Ovary (tissue), 7 donors: ENCODE measurements at regions not wholly inside any gene's neighbourhood (a gene's known extent, or its start where the extent isn't known, plus 50 kb on each side); places are given as distances from the start of the nearest gene placed in this dataset.

Experiments
- DNase-seq, 5 donors: peaks; one replicate each; pipeline ENCODE4 v3.0.0-alpha.2; 2019 to 2020
- H3K27ac ChIP-seq, 2 donors: fragments of 200-600 bp; one replicate each; pipeline versions ENCODE4 v1.5.1 to v1.8.0; 2019 to 2022
- H3K27me3 ChIP-seq: fragments of 200-600 bp; one replicate; pipeline ENCODE4 v1.8.0; 2022
- H3K36me3 ChIP-seq: fragments of 200-600 bp; sonication (generic); one replicate; pipeline ENCODE4 v1.5.1; 2019
- H3K4me1 ChIP-seq: one replicate; pipeline ENCODE4 v1.8.1; 2013; ENCODE audit warnings: mild to moderate bottlenecking, moderate library complexity; ENCODE audit not compliant: insufficient read depth
- H3K4me3 ChIP-seq: fragments of 200-600 bp; sonication (generic); one replicate; pipeline ENCODE4 v1.5.1; 2017
- H3K9me3 ChIP-seq, 2 donors: fragments of 200-600 bp in 1 of 2; sonication (generic) in 1 of 2; one replicate each; pipeline versions ENCODE4 v1.5.1 to v1.8.1; 2013 to 2019; ENCODE audit warnings: mild to moderate bottlenecking in 1 of 2, moderate library complexity in 1 of 2
- EP300 ChIP-seq: sonication (generic); formaldehyde crosslinking; IDR thresholded peaks from one replicate; pipeline ENCODE4 v1.6.1; 2017; ENCODE audit warnings: antibody characterized with exemption
- POLR2A ChIP-seq: fragments of 450-650 bp; IDR thresholded peaks from one replicate; pipeline ENCODE4 v1.6.1; 2017; ENCODE audit warnings: antibody characterized with exemption, mild to moderate bottlenecking, moderate library complexity
- WGBS, 3 donors: extraction: QIAGEN DNeasy Blood & Tissue Kit in 1 of 3; methylation state at CpG; one replicate each; pipeline versions ENCODE4 v1.1.5 to v1.1.7; 2013 to 2017; 5-methylcytosine and 5-hydroxymethylcytosine counted together
- intact Hi-C, 4 donors: fragments of 100-400 bp; cut with DNase I; formaldehyde crosslinking; loops; one replicate each; pipeline versions ENCODE4 v1.11.0 to v1.15.1; 2022 to 2023
- TF ChIP-seq, protein P1 (sequence below), 3 donors: fragments of 450-650 bp in 2 of 3; fragments of 200-600 bp in 1 of 3; IDR thresholded peaks; one replicate each; pipeline versions ENCODE4 v1.5.1 to v1.8.0; 2016 to 2022; ENCODE audit warnings: antibody characterized with exemption in 3 of 3, mild to moderate bottlenecking in 1 of 3
- donor health status: DM: no; HTN: no; CAD: no; lungs with moderate emphysema.
- donor health status: DM: no; HTN: no; CAD: no.
- donor health status: Bipolar disorder and iron deficiency.
- donor health status: DM: no; HTN: no; CAD: no.
- donor health status: DM: yes; HTN: yes; CAD: no.

DNA sequence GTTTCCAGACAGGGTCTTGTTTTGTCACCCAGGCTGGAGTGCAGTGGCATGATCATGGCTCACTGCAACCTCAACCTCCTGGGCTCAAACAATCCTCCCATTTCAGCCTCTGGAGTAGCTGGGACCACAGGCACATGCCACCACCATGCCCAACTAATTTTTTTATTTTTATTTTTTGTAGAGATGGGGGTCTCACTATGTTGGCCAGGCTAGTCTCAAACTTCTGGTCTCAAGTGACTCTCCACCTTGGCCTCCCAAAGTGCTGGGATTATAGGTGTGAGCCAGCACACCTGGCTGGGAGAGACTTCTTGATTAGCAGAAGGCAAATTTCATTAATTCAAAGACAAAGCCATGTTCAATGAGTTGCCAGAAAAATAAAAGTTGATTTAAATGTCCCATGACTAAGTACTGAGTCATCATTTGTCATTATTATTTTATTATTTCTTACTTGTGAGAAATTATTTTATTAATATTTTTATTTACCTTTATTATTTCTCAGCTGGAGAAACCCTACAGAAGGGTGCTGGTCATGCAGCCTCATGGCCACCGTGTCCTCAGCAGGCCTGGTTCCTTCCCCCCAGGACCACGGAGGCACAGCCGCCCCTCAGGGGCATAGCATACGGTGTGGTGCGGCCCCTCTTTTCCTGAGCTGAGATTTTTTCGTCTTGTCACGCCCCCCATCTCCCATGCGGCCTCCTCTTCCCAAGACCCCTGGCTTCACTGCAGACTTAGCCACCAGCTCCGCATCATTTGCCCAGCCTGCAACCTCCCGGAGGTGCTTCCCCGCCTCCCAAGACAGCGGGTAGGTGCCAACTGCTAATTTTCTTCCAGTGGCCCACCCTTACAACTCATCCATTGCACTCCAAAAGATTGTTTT is 55.3 kb upstream of the SIM2 start:
- no peak overlapping the region for H3K4me3 ChIP-seq
- whole genome bisulfite sequencing, 3 donors, result 92 to 93% (median 92%) methylated on average over 12 of the region's 12 CpGs
- no peaks in the 10 kb centered on the region for H3K4me1 ChIP-seq
- no peaks in the 10 kb centered on the region for H3K9me3 ChIP-seq
- no peaks in the 10 kb centered on the region for H3K27me3 ChIP-seq
- TF ChIP-seq EP300 (no peak), POLR2A (no peak)
- TF ChIP-seq, protein P1, sequence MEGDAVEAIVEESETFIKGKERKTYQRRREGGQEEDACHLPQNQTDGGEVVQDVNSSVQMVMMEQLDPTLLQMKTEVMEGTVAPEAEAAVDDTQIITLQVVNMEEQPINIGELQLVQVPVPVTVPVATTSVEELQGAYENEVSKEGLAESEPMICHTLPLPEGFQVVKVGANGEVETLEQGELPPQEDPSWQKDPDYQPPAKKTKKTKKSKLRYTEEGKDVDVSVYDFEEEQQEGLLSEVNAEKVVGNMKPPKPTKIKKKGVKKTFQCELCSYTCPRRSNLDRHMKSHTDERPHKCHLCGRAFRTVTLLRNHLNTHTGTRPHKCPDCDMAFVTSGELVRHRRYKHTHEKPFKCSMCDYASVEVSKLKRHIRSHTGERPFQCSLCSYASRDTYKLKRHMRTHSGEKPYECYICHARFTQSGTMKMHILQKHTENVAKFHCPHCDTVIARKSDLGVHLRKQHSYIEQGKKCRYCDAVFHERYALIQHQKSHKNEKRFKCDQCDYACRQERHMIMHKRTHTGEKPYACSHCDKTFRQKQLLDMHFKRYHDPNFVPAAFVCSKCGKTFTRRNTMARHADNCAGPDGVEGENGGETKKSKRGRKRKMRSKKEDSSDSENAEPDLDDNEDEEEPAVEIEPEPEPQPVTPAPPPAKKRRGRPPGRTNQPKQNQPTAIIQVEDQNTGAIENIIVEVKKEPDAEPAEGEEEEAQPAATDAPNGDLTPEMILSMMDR (IDR thresholded peaks at IDR 0.05), result no peak
- no peak for DNase-seq
- intact Hi-C loops, result no loop called here
- H3K36me3 ChIP-seq, result no peaks in the 10 kb centered on the region
- H3K27ac ChIP-seq, result no peak overlapping the region

DNA sequence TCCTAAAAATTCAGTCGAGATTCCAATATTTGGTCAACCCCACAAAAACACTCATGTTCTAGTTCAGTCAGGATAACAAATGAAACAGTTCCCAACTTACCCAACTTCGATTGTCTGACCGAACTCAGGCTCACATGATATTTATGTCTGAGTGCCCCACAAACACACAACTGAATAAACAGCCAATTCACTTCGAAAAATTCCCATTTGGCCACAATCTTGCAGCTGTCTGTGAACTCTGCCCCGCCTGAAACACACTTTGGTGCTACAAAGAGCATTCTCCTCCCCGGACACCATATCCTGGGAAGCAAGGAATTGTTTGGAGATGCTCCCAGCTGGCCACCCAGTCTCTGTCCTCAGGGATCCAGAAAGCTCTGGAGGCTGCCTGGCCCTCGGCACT is 52.9 kb upstream of the SIM2 start:
- no peaks in the 10 kb centered on the region for H3K27me3 ChIP-seq
- no peak overlapping the region for H3K27ac ChIP-seq
- WGBS, 3 donors, result 72 to 85% (median 78%) methylated on average over 7 of the region's 7 CpGs
- no peak for DNase-seq
- H3K4me3 ChIP-seq, result no peak overlapping the region
- no peak for TF ChIP-seq POLR2A
- no peak for TF ChIP-seq EP300
- TF ChIP-seq, protein P1 (IDR thresholded peaks at IDR 0.05), result no peak
- no peaks in the 10 kb centered on the region for H3K36me3 ChIP-seq
- intact Hi-C loops, result no loop called here
- no peaks in the 10 kb centered on the region for H3K4me1 ChIP-seq
- H3K9me3 ChIP-seq, result no peaks in the 10 kb centered on the region

DNA sequence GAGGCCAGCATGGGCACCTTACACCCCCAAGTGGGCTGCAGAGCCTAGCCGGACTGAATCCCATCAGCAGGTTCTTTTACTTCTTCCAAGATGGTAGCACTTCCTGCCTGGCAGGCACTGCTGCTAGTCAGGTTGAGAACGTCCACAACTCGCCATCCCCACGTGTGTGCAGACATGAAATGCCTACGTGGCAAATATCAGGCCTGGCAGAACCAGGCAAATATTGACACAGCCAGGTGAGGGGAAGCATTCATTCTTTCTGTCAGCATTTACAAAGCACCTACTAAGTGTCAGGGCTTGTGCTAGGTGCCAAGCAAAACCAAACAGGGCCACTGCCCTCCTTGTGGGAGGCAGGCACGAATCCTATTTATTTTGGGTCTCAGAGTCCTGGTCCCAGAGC is 52.3 kb upstream of the SIM2 start:
- no peak overlapping the region for H3K4me3 ChIP-seq
- intact Hi-C loops, result no loop called here
- no peaks in the 10 kb centered on the region for H3K9me3 ChIP-seq
- no peaks in the 10 kb centered on the region for H3K27me3 ChIP-seq
- no peak for DNase-seq
- H3K4me1 ChIP-seq, result no peaks in the 10 kb centered on the region
- WGBS, 3 donors, result 82 to 89% (median 84%) methylated on average over 6 of the region's 6 CpGs
- no peak for TF ChIP-seq POLR2A
- TF ChIP-seq, protein P1 (IDR thresholded peaks at IDR 0.05), result no peak
- no peaks in the 10 kb centered on the region for H3K36me3 ChIP-seq
- no peak overlapping the region for H3K27ac ChIP-seq

DNA sequence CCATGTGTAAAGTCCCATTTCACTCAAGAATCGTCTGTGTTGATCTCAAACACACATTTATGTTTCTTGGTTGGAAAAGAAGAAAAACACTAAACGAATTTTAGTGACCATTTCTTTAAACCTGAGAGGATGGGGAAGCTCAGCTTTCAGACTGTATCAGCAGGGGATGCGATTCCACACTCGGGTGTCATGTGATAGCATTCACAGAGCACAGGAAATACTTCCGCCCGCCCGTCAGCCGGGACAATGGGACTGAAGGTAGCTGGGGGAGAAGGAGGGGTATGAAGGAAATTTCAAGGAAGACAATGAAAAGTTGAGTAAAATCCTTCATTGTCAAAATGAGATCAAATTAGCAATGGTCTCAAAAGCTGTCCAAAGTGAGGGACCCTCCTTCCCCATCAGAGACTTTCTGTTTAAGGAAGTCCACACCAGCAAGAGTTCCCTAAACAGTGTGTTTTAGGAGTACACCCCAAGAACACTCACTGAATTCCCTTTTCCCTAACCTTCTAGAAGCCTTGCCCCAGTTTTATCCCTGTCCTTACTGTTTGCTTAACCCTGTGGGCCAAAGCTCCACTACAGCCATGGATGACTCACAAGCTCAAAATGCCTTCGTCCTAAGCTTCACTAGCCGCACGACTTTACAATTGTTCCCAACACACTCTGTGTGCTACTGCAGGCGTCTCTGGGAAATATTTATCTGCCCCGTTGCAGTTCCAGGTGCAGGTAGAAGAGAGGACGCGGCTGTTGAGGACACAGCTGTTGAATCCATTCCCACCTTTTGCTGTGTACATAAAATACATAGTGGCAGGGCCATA is 51.4 kb upstream of the SIM2 start:
- TF ChIP-seq EP300 (no peak), POLR2A (no peak)
- TF ChIP-seq, protein P1 (IDR thresholded peaks at IDR 0.05), result no peak
- intact Hi-C loops, result no loop called here
- H3K9me3 ChIP-seq, result no peaks in the 10 kb centered on the region
- H3K27ac ChIP-seq, result no peak overlapping the region
- DNase-seq, result no peak
- no peaks in the 10 kb centered on the region for H3K36me3 ChIP-seq
- H3K27me3 ChIP-seq, result no peaks in the 10 kb centered on the region
- WGBS, 3 donors, result 44 to 49% (median 45%) methylated on average over 15 of the region's 15 CpGs
- H3K4me3 ChIP-seq, result no peak overlapping the region
- no peaks in the 10 kb centered on the region for H3K4me1 ChIP-seq
